SW480 (cell line): ENCODE measurements at regions not wholly inside any gene's neighbourhood (a gene's known extent, or its start where the extent isn't known, plus 50 kb on each side); places are given as distances from the start of the nearest gene placed in this dataset.

Experiments used
- DNase-seq: peaks from one replicate; pipeline ENCODE4 v3.0.0-alpha.2; 2016; ENCODE audit warnings: low spot score

DNA sequence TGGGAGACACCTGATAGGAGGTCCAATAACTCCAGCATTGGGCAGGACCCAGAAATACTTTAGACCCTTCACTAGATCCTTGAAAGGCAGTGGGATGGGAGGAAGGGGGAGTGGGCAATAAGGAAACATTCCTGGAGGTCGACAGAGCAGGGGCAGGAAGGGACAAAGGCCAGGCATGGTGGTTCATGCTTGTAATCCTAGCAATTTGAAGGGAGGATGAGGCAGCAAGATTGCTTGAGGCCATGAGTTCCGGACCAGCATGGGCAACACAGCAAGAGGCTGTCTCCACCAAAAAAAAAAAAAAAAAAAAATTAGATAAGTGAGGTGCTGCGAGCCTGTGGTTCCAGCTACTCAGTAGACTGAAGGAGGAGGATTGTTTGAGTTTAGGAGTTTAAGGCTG lies 134.9 kb downstream of the JCAD start:
- DNase-seq: no peak

DNA sequence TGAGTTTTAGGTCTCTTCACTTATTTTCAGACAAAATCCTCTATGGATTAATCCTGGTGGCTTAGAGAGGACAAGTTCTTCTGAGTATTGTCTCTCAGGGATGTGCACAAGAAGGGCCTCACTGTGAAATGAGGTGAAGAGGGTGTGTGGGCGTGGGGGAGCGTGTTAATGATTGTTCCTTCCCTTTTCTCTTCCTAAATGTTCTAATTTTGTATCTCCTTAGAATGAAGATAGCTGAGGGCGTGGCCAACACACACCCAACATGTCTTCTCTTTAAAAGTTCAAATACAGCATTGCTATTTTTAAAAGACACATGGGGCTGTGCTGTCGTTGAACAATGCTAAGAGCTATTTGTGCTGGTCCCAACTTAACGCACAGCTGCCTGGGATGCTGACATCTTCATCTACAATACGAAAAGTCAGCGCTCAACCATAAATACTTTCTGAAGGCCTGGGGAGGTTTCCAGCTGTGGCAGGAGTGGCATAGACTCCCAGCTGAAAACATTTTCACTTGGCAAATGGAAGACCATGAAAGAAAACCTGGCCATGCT lies 135.9 kb downstream of the JCAD start:
- no peak for DNase-seq

DNA sequence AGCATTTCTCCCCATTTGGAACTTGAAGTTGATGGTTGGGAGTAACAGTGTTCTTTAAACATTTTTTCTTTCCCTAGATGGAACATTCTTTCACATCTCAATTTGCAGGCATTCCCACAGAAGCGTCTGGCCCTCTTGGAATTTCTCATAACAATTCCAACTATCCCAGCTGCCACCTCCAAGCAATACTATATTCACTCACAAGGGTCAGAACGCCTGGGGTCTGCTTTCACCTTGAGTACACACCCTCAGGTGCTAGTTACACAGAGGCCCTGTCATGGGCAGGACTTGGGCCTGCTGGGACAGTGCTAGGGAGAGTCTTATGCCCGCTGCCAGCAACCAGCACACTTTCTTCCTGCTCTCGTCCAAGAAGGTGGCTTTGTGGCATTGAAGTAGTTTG lies 136.5 kb downstream of the JCAD start:
- DNase-seq: no peak

DNA sequence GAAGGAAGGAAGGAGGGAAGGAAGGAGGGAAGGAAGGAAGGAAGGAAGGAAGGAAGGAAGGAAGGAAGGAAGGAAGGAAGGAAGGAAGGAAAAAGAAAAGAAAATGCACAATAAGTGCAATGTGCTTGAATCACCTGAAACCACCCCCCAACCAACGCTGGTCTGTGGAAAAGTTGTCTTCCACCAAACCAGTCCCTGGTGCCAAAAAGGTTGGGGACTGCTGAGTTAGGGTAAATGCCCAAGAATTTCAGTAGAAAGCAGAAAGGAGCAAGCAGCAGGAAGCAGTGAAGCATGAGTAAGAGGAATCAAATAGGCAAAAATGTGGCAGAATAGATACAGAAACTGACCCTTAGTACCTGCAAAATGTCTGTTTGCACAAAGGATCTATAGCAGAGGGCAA lies 137.2 kb downstream of the JCAD start:
- no peak for DNase-seq

DNA sequence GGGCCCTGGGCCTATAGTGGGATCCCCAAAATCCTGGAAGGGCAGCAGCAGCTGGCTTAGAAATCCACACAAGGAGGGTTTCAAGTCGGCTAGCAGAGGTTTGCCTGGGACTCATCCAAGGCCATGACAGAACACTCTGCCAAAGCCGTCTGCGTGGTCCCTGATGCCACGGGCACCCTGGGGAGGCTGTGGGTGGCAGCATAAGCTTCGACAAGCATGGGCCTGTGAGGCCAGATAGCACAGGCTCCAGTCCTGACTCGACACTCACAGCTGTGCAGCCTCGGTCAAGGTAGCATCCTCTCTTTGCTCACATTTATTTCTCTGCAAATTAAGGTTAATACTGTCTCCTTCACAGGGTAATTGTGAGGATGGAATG lies 138.3 kb downstream of the JCAD start:
- no peak for DNase-seq

DNA sequence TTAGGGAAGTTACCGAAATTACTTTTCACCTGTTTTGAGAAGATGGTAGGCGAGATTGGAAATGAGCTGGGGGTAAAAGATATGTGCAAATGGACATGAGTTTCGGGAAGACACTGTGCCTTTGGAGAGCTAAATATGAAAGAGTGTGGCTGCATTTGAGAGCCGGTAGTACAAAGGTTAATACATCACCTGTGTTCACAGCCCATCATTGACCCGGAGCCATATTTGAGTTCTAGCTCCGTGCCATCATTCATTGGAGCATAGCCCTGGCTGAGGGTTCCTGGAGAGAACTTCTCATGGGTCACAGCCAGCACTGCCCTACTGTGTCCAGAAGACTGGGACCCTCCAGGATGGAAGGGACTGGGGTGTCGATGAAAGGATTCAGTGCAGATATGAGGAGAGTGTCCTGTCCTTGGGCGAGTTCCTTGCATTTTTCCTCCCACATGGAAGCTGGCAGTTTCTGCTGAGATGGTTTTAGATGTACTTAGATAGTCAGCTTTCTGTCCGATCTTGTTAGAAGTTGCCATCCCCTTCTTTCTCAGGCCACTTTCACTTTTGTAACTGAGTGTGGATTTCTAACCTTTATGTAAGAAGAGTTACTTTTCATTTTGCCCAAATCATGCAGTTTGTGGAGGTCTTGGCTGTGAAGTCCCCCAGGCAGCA lies 138.8 kb downstream of the JCAD start:
- DNase-seq: no peak

DNA sequence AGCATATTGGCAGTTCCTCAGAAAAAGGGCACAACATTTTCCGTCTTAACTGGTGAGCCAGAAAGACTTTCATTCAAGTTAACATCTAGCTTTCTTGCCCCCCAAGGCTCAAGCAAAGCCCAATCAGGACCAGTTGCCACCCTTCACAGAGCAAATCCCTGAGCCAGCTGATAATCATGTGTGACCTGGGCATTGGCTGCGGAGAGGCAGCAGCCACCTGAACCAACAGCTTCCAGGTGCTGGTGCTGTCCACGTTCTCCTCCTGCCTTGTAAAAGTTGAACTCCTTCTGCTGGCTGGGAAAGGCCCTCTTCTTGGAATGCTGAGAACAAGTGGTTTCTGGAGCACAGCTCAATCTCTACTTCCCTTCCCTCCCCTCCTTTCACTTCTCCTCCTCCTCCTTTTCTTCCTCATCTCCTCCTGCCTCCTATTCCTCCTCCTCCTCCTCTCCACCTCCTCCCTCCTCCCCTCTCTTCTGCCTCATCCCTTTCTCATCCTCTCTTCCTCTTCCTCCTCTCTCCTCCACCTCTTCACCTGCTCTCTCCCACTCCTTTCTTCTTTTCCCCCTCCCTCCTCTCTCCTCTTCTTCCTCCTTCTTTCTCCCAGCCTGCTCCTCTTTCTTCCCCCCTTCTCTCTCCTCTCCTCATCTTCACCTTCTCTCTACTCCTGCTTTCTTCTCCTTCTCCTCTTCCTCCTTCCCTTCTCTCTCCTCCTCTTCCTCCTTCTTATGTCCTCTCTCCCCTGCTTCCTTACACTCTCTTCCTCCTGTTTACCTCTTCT lies 140.6 kb downstream of the JCAD start:
- DNase-seq: no peak

DNA sequence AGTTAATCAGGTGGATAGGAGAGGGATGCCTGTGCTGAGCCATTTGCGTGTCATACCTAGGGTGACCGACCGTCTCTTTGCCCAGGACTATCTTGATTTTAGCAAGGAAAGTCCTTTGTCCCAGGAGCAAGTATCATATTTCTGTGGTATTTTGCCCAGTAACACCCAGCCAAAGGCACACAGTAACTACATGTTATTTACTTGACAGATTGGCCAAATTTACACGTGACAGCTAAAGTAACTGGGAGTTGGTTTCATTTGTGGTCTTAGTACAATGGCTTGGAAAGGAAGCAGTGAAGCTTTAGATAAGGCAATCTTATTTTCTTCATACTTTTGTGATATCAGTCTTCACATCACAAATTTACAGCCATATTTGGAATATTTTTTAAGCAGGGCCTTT lies 142.1 kb downstream of the JCAD start:
- no peak for DNase-seq

DNA sequence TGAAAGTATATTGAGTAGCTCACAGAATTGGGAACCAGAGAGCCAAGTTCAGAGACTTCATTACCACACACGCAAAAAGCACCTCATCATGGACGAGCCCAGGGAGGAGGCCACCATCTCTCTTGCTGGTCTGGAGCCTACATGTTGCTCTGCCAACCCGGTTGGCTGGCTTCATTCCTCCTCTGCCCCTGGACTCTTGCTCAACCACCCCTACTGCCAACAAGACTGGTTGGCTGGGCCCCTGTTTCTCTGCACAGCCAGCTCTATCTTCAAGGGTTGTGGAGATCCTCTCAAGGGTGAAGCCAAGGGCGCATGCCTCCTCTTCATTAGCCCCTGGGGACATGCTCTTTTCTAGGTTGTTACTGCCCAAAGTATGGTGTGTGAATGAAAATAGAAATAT lies 142.7 kb downstream of the JCAD start:
- no peak for DNase-seq

DNA sequence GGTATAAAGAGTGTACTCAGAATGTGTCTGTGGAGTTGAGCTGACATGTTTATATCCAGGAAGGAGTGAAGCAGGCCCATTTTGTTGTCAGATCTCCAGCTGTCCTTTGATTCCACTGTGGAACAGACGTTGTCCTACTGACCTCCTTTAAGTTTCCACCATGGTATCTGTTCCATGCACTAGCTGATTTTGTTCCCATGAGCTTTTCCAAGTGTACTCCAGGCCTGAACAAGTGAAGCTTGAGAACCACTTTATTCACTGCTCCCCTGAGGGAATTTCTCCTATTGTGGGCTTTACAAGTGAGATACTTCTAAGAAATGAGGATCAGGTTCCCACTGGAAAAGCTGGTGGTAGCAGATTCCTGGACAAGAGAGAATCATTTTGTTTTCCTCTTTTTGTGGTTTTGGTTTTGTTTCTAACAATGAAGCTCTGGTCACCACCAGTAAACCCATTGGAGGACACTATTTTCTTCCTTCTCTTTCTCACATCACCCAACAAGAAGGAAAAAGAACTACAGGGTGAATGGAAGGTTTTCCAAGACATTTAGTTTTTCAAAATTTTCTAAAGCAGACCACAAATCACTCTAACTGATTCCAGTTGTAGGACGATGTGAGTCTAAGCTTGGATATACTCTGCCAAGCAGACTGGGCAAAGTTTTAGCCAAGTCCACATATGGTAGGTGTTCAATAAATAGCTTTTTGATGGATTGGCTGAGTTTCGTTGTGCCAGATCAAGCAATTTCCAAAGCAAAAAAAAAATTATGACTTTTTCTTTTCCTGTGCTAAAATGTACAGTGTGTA lies 144.2 kb downstream of the JCAD start:
- no peak for DNase-seq

DNA sequence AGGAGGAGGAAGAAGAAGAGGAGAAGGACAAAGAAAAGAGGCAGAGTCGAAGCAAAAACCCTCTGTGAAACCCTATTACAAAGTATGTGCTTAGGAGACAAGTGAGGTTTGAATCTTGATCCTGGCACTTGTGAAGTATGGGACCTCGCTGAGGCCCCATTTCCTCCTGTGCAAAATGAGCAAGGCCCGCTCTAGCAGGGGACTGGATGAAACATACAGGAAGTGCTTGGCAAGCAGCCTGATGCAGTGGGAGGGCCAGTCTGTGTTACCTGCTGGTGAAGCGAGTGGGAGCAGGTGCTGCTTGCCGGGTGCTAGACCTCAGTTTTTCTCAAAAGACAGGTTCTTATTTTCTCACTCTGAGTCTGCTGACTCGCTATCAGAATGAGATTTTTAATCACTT lies 150.4 kb downstream of the JCAD start:
- no peak for DNase-seq

DNA sequence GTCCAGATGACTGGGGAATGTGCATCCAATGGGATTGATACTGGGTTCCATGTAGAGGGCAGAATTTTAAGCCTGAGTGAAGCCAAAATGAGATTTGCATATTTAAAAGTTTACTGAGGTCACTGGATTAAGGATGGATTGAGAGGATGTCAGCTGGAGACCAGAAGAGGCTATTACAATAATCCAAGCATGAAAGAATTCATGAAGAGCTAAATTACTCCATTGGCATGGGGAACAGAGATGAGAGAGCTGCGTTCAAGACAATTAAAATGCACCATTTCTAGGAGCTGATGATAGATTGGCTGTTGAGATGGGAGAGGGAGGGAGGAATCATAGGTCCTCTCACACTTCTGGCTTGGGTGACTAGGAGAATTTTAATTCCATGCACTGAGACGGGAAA lies 158.5 kb downstream of the JCAD start:
- DNase-seq: no peak

DNA sequence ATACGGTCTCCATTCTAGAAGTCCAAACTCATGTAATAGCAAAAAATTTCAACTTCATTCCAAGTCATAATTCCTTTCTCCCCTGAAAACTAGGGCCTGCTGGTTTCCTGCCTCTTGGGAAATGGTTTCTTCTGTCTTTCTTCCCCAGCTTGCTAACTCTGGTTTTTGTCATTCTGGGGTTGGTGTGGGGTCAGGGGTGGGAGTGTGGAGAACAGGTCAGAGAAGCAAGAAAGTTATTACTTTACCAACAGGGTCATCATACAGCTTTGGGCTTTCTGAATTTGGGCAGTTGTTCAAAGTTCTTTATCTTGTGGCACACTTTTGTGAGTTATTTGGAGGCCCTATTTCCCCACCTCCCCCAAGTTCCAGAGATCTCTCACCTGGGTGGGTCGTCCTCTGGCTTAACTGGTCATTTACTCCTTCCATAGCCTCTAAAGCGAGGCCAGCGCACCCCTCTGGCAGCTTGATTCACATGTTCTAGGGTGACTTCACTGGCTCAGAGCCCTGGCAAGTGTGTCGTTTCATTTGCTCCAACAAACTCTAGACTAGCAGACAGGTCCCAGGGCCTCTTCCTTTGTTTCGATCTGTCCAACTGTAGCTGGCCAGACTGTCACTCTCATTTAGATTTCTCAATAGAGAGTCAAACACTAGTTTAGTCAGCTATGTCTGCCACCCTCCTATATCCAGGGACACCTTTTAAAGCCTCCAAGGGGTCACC lies 161.2 kb downstream of the JCAD start:
- DNase-seq: no peak

DNA sequence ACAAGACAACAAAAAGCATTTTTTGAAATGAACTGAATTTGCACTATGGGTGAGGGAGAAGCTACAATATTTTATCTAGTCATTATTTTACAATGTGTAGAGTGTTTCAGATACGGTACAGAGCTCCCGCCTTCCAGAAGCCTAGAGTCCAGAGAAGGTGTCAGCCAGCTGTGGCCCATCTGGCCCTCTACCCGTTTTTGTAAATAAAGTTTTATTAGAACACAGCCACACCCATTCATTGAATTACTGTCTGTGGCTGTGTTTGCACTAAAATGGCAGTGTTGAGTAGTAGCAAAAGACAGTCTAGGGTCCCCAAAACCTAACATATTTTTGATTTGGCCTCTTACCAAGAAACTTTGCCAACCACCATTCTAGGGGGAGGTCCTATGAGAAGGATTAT lies 162.0 kb downstream of the JCAD start:
- no peak for DNase-seq

DNA sequence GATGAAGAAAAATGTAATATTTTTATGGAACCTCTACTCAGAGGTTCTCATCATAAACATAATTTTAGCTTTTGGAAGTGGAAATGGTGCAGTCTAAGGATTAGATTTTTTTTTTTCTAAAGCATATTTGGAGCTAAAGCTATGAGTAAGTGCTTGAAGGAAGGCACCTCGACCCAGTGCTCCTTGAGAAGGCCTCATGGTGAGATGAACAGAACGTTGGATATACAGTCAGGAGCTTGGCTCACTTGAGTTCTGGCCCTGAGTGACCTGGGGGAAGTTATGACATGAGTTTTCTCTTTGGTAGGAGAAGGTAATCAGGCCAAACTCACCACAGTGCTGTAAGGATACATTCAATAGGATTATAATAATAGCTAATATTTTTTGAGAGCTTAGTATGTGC lies 163.3 kb downstream of the JCAD start:
- no peak for DNase-seq

DNA sequence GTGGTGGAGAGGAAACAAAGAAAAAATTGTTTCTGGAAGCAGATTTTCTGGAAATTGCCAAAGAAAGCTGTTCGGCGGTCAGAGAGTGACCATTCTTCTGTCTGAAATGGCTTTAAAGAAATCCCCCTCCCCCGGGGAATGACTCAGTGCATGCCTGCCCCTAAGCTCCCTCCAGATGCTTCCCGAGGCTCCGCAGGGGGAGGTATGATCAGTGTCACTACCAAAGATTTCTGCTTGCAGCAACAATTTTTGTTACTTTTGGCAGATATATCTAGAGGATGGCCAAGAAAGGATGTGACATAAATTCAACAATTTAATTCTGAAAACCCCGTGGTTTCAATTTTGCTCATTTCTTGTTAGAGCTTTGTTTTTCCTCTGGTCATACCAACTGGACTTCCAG lies 163.9 kb downstream of the JCAD start:
- no peak for DNase-seq

DNA sequence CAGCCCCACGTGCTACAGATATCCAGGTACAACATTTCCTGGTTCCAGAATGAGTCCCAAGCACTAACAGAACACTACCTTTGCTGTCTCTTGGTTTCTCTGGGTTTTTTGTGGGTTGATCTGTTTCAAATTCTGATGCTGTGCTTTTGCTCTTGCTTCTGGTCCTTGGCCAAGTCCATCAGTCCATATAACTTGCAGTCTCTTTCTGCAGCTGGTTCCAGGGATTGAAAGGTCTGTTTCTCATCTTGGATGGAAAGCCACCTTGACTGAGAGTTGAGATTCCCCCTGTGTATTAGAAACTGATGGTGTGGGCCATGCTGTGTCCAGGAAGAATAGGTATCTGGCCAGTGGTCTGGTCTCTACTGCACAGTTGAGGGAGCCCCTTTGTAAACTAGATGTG lies 171.1 kb downstream of the JCAD start:
- no peak for DNase-seq

DNA sequence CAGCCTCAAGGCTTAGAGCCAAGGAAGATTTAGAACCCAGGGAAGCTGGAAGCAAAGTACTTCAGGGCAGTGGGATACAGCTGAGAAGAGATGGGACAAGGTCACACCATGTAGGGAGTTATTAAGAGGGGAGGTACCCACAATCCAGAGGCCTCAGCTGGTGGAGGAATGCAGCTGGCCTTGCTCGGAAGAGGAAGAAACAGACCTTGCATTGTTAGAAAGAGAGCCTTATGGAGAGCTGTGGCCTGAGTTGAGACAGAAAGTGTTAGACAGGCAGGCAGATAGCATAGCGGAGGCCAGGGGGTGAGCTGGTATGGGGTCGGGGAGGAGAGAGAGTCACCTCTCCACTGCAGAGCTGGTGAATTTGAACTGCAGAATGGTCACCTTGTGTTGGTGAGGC lies 173.1 kb downstream of the JCAD start:
- DNase-seq: no peak

DNA sequence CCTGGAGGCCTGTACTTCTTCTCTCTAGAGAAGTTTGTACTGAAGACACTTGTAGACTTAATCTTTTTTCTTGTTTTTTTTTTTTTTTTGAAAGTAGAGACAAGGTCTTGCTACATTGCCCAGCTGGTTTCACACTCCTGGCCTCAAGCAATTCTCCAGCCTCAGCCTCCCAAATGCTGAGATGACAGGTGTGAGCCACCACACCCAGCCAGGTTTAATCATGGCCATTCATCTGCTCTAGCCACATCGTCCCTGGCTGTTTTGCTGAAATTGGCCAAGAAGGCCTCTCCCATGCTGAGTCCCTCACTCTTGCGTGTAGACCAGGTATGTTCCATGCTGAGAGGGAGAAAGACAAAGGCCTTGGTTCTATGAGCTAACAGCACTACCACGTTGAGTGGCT lies 176.2 kb downstream of the JCAD start:
- no peak for DNase-seq

DNA sequence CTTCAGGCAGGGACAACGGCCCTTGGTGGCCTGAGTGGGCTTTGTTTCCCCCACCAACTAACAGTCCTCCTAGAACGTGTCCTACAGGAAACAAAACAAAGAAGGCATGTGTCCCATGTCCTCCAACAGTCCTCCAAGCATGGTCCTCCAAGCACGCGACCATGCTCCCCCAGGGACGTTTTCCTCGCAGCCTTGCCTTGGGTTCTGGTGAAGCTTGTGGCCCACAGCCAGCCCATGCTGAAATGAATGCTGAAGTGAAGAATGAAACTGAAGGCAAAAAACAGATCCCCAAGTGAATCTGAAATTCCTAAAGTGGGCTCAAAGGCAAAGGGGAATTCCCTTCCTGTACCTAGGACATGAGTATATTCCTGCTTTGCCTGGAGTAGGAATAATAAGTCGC lies 176.6 kb downstream of the JCAD start:
- DNase-seq: no peak

DNA sequence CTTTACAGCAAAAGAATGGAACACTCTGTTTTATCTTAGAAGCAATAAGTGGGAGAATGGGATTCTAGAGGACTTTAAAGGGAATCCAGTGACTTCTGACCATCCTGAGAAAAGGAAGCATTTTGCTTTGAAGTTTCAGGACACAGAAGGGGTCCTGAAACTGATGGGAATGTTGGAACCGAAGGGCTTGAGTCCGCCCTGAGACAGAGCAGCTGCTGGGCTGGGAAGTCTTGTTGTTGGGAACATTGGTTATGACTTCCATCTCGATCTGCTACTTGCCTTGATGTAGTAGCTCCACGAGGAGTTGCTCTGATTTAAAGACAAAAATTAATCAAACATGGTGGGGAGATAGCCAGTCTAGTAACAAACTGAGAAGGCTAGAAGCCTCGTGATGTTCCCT lies 177.6 kb downstream of the JCAD start:
- no peak for DNase-seq

DNA sequence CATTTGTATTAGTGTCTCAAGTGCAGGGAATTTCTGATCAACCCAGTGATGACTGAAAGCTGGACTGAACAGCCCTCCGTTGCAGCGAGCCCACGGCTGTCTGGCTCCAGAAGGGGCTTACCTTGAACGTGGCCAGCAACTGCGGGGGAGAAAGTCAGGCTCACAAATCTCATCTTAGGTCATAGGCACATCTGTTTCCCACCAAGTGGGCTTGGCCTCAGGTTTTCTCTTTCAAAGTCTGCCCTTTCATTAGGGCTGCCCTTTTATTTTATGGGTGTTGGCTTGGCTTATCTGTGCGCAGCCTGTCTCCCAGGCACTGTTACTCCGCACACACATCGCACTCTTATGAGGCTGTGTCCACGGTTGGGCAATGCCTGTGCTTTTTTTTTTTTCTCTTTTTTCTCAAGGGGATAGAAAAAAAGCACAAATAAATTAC lies 178.0 kb downstream of the JCAD start:
- no peak for DNase-seq
